ENCODE measurements at regions not wholly inside any gene's neighbourhood (a gene's known extent, or its start where the extent isn't known, plus 50 kb on each side); places are given as distances from the start of the nearest gene placed in this dataset.

- Histone ChIP-seq H3K79me2 (ENCODE audit: control insufficient read depth, insufficient read depth, low read length) (no peaks in the 10 kb centered on the region), H3K4me2 (ENCODE audit: insufficient read depth, low read length) (no peak overlapping the region), H3K9me1 (replicated peaks; ENCODE audit: control insufficient read depth, extremely low read depth, insufficient read depth, low read length) (no peaks in the 10 kb centered on the region), H3K4me1 (ENCODE audit: control insufficient read depth, extremely low read depth, insufficient read depth, low read length) (no peaks in the 10 kb centered on the region), H3K9ac (replicated peaks; ENCODE audit: extremely low read depth, insufficient read depth, low read length) (no peak overlapping the region), H3K36me3 (ENCODE audit: control insufficient read depth in 2 of 2, extremely low read depth in 1 of 2, insufficient read depth in 2 of 2, low read length in 2 of 2) (no peaks in the 10 kb centered on the region), H3K9me3 (replicated peaks; ENCODE audit: control insufficient read depth, insufficient read depth, low read length) (no peaks in the 10 kb centered on the region), H3K27ac (ENCODE audit: insufficient read depth, low read depth, low read length) (no peak overlapping the region), H4K20me1 (replicated peaks; ENCODE audit: control insufficient read depth, extremely low read depth, insufficient read depth, low read length) (no peaks in the 10 kb centered on the region), H2AFZ (ENCODE audit: low read depth, low read length) (no peak overlapping the region), H3K4me3 (replicated peaks in 1 of 3; ENCODE audit: insufficient read depth in 1 of 3, low read depth in 1 of 3, low read length in 3 of 3) (no peak overlapping the region), H3K27me3 (ENCODE audit: control insufficient read depth in 2 of 2, insufficient read depth in 2 of 2, low read length in 2 of 2) (no peaks in the 10 kb centered on the region)
- TF ChIP-seq CTCF (IDR thresholded peaks at IDR 0.05; ENCODE audit: extremely low read depth in 1 of 2, insufficient read depth in 1 of 2, low read depth in 1 of 2, low read length in 2 of 2) (no peak), FOS (IDR thresholded peaks at IDR 0.05; ENCODE audit: borderline replicate concordance, insufficient read depth, low read length) (no peak), MYC (IDR thresholded peaks at IDR 0.05; ENCODE audit: low read depth, low read length) (no peak), GATA2 (IDR thresholded peaks at IDR 0.05; ENCODE audit: insufficient read depth, insufficient read length, low read depth, low read length) (no peak), POLR2AphosphoS5 (IDR thresholded peaks at IDR 0.05; ENCODE audit: insufficient read depth, low read depth, low read length) (no peak), JUN (IDR thresholded peaks at IDR 0.05; ENCODE audit: borderline replicate concordance, insufficient read depth, insufficient read length, low read depth) (no peak), POLR2A (IDR thresholded peaks at IDR 0.05; ENCODE audit: low read depth, low read length) (no peak), MAX (IDR thresholded peaks at IDR 0.05; ENCODE audit: insufficient read depth, insufficient read length) (no peak), EZH2 (IDR thresholded peaks at IDR 0.05; ENCODE audit: borderline replicate concordance, low read depth, low read length, severe bottlenecking) (no peak)
- DNase-seq (ENCODE audit: low read depth, low spot score) (no peak), FAIRE-seq (no peak)
- intact Hi-C loops (cut with micrococcal nuclease) (no loop called here), dilution Hi-C loops (cut with MboI; ENCODE audit: extremely low pct_ligation_motif_present, low sequenced_read_pairs) (no loop called here)
- no TSS peak for BruUV-seq (replicated peaks)
- CTCF ChIA-PET, result interaction anchor here (7.2 kb wide), 1 partner anchor 1408 kb away, joined by 40 read pairs; no protein-coding TSS in a partner anchor
- POLR2A ChIA-PET, result interaction anchor here (0.5 kb wide), 1 partner anchor 1747 kb away, joined by 4 read pairs; no protein-coding TSS in a partner anchor
Observed at GRCh38 chr16:5234295-5235050, 136.9 kb upstream of the EEF2KMT start.
